HFF-Myc (cell line): ENCODE measurements at regions not wholly inside any gene's neighbourhood (a gene's known extent, or its start where the extent isn't known, plus 50 kb on each side); places are given as distances from the start of the nearest gene placed in this dataset.

ENCODE experiments used
- DNase-seq: peaks from one replicate; pipeline ENCODE4 v3.0.0-alpha.2; 2011; ENCODE audit warnings: low read depth; ENCODE audit errors: extremely low read depth
- H3K4me3 ChIP-seq: replicated peaks from 2 replicates; pipeline ENCODE4 v1.5.1; 2011; ENCODE audit warnings: low read depth, mild to moderate bottlenecking, control low read depth, low read length
- CTCF ChIP-seq: IDR thresholded peaks from 2 replicates; pipeline ENCODE4 v1.5.1; 2012; ENCODE audit warnings: mild to moderate bottlenecking, low read depth, low read length, control low read depth; ENCODE audit errors: missing control alignments

- no peak overlapping the region for H3K4me3 ChIP-seq
- TF ChIP-seq CTCF = no peak
- no peak for DNase-seq
Observed at GRCh38 chr2:217325816-217326215, 466.0 kb upstream of the TNP1 start.

GRCh38 chr2:217325251-217325650, 465.4 kb upstream of the TNP1 start:
- DNase-seq = no peak
- no peak overlapping the region for H3K4me3 ChIP-seq
- no peak for TF ChIP-seq CTCF

- TF ChIP-seq CTCF = no peak
- DNase-seq = peak; percentile 24
- no peak overlapping the region for H3K4me3 ChIP-seq
Observed at GRCh38 chr2:217316743-217317142, 456.9 kb upstream of the TNP1 start.

GRCh38 chr2:217314021-217314460, 454.2 kb upstream of the TNP1 start:
- TF ChIP-seq CTCF = no peak
- no peak overlapping the region for H3K4me3 ChIP-seq
- peak; percentile 79 for DNase-seq

- TF ChIP-seq CTCF = no peak
- H3K4me3 ChIP-seq = no peak overlapping the region
- no peak for DNase-seq
Observed at GRCh38 chr2:217313386-217313785, 453.5 kb upstream of the TNP1 start.

- no peak overlapping the region for H3K4me3 ChIP-seq
- no peak for TF ChIP-seq CTCF
- DNase-seq = no peak
Observed at GRCh38 chr2:217309056-217309455, 449.2 kb upstream of the TNP1 start.

- H3K4me3 ChIP-seq = no peak overlapping the region
- DNase-seq = no peak
- TF ChIP-seq CTCF = no peak
Observed at GRCh38 chr2:217307023-217307422, 447.2 kb upstream of the TNP1 start.
